ENCODE measurements at regions not wholly inside any gene's neighbourhood (a gene's known extent, or its start where the extent isn't known, plus 50 kb on each side); places are given as distances from the start of the nearest gene placed in this dataset.

GRCh38 chr9:4933861-4934260, 51.2 kb upstream of the JAK2 start:
- Histone ChIP-seq H3K27me3 (replicated peaks; ENCODE audit: control insufficient read depth, insufficient read depth, low read length) (no peaks in the 10 kb centered on the region), H3K36me3 (ENCODE audit: control insufficient read depth, insufficient read depth, low read length) (no peaks in the 10 kb centered on the region; the same call in 1 of the 2 replicates), H3K4me3 (replicated peaks; ENCODE audit: low read depth, low read length) (no peak overlapping the region)
- TF ChIP-seq, protein P1, sequence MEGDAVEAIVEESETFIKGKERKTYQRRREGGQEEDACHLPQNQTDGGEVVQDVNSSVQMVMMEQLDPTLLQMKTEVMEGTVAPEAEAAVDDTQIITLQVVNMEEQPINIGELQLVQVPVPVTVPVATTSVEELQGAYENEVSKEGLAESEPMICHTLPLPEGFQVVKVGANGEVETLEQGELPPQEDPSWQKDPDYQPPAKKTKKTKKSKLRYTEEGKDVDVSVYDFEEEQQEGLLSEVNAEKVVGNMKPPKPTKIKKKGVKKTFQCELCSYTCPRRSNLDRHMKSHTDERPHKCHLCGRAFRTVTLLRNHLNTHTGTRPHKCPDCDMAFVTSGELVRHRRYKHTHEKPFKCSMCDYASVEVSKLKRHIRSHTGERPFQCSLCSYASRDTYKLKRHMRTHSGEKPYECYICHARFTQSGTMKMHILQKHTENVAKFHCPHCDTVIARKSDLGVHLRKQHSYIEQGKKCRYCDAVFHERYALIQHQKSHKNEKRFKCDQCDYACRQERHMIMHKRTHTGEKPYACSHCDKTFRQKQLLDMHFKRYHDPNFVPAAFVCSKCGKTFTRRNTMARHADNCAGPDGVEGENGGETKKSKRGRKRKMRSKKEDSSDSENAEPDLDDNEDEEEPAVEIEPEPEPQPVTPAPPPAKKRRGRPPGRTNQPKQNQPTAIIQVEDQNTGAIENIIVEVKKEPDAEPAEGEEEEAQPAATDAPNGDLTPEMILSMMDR (IDR thresholded peaks at IDR 0.05; ENCODE audit: insufficient read depth, low read length, poor library complexity, severe bottlenecking) = no peak
- no peak for DNase-seq (ENCODE audit: extremely low read depth, insufficient read length)

- no peak overlapping the region for H3K4me3 ChIP-seq (replicated peaks; ENCODE audit: low read depth, low read length)
- no peaks in the 10 kb centered on the region; the same call in 1 of the 2 replicates for H3K36me3 ChIP-seq (ENCODE audit: control insufficient read depth, insufficient read depth, low read length)
- H3K27me3 ChIP-seq (replicated peaks; ENCODE audit: control insufficient read depth, insufficient read depth, low read length) = no peaks in the 10 kb centered on the region
- TF ChIP-seq, protein P1 (IDR thresholded peaks at IDR 0.05; ENCODE audit: insufficient read depth, low read length, poor library complexity, severe bottlenecking) = no peak
- no peak for DNase-seq (ENCODE audit: extremely low read depth, insufficient read length)
Measured at GRCh38 chr9:4935001-4935672, 49.9 kb upstream of the JAK2 start.
